ENCODE measurements at regions not wholly inside any gene's neighbourhood (a gene's known extent, or its start where the extent isn't known, plus 50 kb on each side); places are given as distances from the start of the nearest gene placed in this dataset.

DNA sequence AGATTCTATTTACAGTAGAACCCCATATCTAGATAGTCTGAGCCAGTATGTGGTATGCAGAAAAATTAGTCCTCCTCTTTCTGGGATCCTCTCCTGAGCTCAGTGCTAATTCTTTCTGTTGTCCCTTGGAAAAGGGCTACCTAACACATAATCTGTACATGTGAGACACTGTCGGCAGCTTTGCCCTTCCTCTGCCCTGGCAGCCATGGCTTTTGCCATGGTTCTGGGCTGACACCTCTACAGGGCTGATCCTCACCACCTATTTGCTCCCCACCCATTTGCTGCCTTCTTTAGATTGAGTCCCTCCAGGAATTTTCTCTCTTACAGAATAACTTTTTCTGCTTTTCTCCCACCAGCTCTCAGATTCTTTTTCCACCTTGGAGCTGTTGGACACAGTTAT is 64.7 kb upstream of the MAP9 start:
- TF ChIP-seq, protein P1, sequence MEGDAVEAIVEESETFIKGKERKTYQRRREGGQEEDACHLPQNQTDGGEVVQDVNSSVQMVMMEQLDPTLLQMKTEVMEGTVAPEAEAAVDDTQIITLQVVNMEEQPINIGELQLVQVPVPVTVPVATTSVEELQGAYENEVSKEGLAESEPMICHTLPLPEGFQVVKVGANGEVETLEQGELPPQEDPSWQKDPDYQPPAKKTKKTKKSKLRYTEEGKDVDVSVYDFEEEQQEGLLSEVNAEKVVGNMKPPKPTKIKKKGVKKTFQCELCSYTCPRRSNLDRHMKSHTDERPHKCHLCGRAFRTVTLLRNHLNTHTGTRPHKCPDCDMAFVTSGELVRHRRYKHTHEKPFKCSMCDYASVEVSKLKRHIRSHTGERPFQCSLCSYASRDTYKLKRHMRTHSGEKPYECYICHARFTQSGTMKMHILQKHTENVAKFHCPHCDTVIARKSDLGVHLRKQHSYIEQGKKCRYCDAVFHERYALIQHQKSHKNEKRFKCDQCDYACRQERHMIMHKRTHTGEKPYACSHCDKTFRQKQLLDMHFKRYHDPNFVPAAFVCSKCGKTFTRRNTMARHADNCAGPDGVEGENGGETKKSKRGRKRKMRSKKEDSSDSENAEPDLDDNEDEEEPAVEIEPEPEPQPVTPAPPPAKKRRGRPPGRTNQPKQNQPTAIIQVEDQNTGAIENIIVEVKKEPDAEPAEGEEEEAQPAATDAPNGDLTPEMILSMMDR (IDR thresholded peaks at IDR 0.05), result no peak
- TF ChIP-seq POLR2AphosphoS5 (IDR thresholded peaks at IDR 0.05), result no peak
